SH-SY5Y (cell line): ENCODE measurements at regions not wholly inside any gene's neighbourhood (a gene's known extent, or its start where the extent isn't known, plus 50 kb on each side); places are given as distances from the start of the nearest gene placed in this dataset.

ENCODE experiments used
- GATA2 ChIP-seq: IDR thresholded peaks from 2 replicates; pipeline ENCODE4 v1.6.1; 2011; ENCODE audit warnings: mild to moderate bottlenecking, low read depth, low read length
- GATA3 ChIP-seq: IDR thresholded peaks from 2 replicates; pipeline ENCODE4 v1.6.1; 2011; ENCODE audit warnings: low read depth, mild to moderate bottlenecking, low read length, moderate library complexity

- no peak for TF ChIP-seq GATA2
- no peak for TF ChIP-seq GATA3
These were observed 288.1 kb upstream of the FIGN start for GRCh38 chr2:164023896-164024295.
